GM13976 (cell line): ENCODE measurements at regions not wholly inside any gene's neighbourhood (a gene's known extent, or its start where the extent isn't known, plus 50 kb on each side); places are given as distances from the start of the nearest gene placed in this dataset.

Experiments used
- DNase-seq: peaks from one replicate; pipeline ENCODE4 v3.0.0; 2012; ENCODE audit warnings: low spot score
- CTCF ChIP-seq: IDR thresholded peaks from 2 replicates; pipeline ENCODE4 v1.5.1; 2012; ENCODE audit warnings: borderline replicate concordance, mild to moderate bottlenecking; ENCODE audit not compliant: insufficient read depth; ENCODE audit errors: extremely low read depth, missing control alignments, control extremely low read depth
- in situ Hi-C: fragments of 300-500 bp; cut with MboI; formaldehyde crosslinking; loops from one replicate; pipeline ENCODE4 v1.12.0; 2022; ENCODE audit warnings: low sequenced_read_pairs, mixed read lengths, inconsistent platforms; ENCODE audit not compliant: unreplicated experiment

GRCh38 chr11:69353696-69354544 is 60.0 kb downstream of the MYEOV start:
- DNase-seq: peak; percentile 27
- in situ Hi-C loops: no loop called here
- no peak for TF ChIP-seq CTCF

- no peak for TF ChIP-seq CTCF
- DNase-seq: no peak
These were observed 60.6 kb downstream of the MYEOV start for GRCh38 chr11:69354545-69354897.

GRCh38 chr11:69355346-69355940 is 61.5 kb downstream of the MYEOV start:
- in situ Hi-C loops: no loop called here
- no peak for TF ChIP-seq CTCF
- DNase-seq: peak; percentile 23

More at GRCh38 chr11:69354545-69354897, 60.6 kb downstream of the MYEOV start:
- in situ Hi-C loops: no loop called here

GRCh38 chr11:69355959-69356702 is 62.2 kb downstream of the MYEOV start:
- in situ Hi-C loops: no loop called here
- TF ChIP-seq CTCF: no peak
- no peak for DNase-seq

GRCh38 chr11:69356703-69357457 is 62.9 kb downstream of the MYEOV start:
- TF ChIP-seq CTCF: no peak
- in situ Hi-C loops: no loop called here
- peak; percentile 18 for DNase-seq

- peak; percentile 13 for DNase-seq
- no peak for TF ChIP-seq CTCF
- in situ Hi-C loops: no loop called here
These were observed 63.8 kb downstream of the MYEOV start for GRCh38 chr11:69357458-69358397.
